ENCODE measurements at regions not wholly inside any gene's neighbourhood (a gene's known extent, or its start where the extent isn't known, plus 50 kb on each side); places are given as distances from the start of the nearest gene placed in this dataset.

DNA sequence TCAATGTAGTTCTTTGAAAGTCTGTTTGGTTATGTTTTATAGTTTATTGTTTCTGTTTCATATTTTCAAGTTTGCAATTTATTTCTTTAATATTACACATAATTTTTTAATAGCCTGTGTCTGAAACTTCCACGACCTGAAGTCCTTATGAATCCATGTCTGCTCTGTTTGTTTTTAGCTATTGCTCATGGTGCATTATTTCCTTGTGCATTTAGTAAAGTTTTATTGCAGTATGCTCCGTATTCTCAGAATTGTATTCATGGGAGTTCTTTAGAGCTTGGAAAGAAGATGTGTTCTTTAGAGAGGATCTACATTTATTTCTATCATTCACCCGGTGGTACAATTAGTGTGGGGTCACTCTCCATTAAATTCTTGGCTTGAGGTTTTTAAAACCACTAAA lies 133.2 kb upstream of the NFIB start:
- TF ChIP-seq CTCF (IDR thresholded peaks at IDR 0.05; ENCODE audit: low read depth, low read length) = no peak
- Histone ChIP-seq H3K27me3 (ENCODE audit: control insufficient read depth, insufficient read depth, low read length) (peaks cover 4% of the 10 kb centered on the region), H3K4me3 (ENCODE audit: low read depth, low read length) (no peak overlapping the region), H3K9me3 (ENCODE audit: control insufficient read depth, insufficient read depth, low read length) (no peaks in the 10 kb centered on the region), H3K27ac (ENCODE audit: low read depth, low read length) (no peak overlapping the region)
- no peak for DNase-seq (ENCODE audit: low read depth, low spot score)
- POLR2A ChIA-PET = no interaction called here
- CTCF ChIA-PET = interaction anchor here (1.1 kb wide), 1 partner anchor 13 kb away, joined by 3 read pairs; no protein-coding TSS in a partner anchor

- Histone ChIP-seq H3K4me3 (ENCODE audit: low read depth, low read length) (no peak overlapping the region), H3K9me3 (ENCODE audit: control insufficient read depth, insufficient read depth, low read length) (no peaks in the 10 kb centered on the region), H3K27me3 (ENCODE audit: control insufficient read depth, insufficient read depth, low read length) (peaks cover 8% of the 10 kb centered on the region), H3K27ac (ENCODE audit: low read depth, low read length) (no peak overlapping the region)
- DNase-seq (ENCODE audit: low read depth, low spot score) = no peak
- ChIA-PET POLR2A (interaction anchor here (0.6 kb wide), 1 partner anchor 1150 kb away, joined by 6 read pairs; no protein-coding TSS in a partner anchor), CTCF (no interaction called here)
- no peak for TF ChIP-seq CTCF (IDR thresholded peaks at IDR 0.05; ENCODE audit: low read depth, low read length)
These were observed 132.0 kb upstream of the NFIB start for GRCh38 chr9:14445946-14446345.

- H3K4me3 ChIP-seq (ENCODE audit: low read depth, low read length) = no peak overlapping the region
- DNase-seq (ENCODE audit: low read depth, low spot score) = no peak
- CTCF ChIA-PET = interaction anchor here (1.1 to 2.2 kb wide), 4 partner anchors 26 to 326 kb away, joined by 3 to 10 read pairs (median 5); no protein-coding TSS in a partner anchor
- no peaks in the 10 kb centered on the region for H3K9me3 ChIP-seq (ENCODE audit: control insufficient read depth, insufficient read depth, low read length)
- no peak overlapping the region for H3K27ac ChIP-seq (ENCODE audit: low read depth, low read length)
- POLR2A ChIA-PET = no interaction called here
- no peak for TF ChIP-seq CTCF (IDR thresholded peaks at IDR 0.05; ENCODE audit: low read depth, low read length)
- peaks cover 21% of the 10 kb centered on the region for H3K27me3 ChIP-seq (ENCODE audit: control insufficient read depth, insufficient read depth, low read length)
These were observed 129.0 kb upstream of the NFIB start for GRCh38 chr9:14442956-14443355.

DNA sequence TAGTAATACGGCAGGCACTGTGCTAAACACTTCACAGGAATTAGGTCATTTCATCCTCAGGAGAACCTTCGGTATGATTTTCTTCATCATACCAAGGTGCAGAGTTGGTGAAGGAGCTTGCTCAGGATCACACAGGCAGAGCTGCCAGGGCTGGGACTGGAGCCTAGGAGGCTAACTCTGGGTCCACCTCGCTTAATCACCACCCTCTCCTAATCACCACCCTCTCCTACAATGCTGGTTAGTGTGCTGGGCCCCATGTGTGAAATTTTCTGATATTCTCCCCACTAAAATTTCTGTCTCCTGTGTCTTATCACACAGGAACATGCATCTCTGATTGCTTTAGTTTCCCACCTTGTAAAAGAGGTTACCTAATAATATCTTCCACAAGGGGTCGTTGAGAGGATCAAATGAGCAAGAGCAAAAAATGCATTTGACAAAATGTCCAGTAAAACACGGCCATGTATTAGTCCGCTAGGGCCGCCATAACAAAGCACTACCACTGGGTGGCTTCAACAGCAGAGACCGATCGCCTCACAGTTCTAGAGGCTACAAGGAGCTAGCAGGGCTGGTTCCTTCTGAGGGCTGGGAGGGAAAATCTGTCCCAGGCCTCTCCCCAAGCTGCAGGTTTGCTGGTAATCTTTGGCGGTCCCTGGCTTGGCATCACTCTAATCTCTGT lies 128.2 kb upstream of the NFIB start:
- H3K9me3 ChIP-seq (ENCODE audit: control insufficient read depth, insufficient read depth, low read length) = no peaks in the 10 kb centered on the region; the same call in 1 of the 2 replicates
- POLR2A ChIA-PET = no interaction called here
- no peak for DNase-seq (ENCODE audit: low read depth, low spot score)
- TF ChIP-seq CTCF (IDR thresholded peaks at IDR 0.05; ENCODE audit: low read depth, low read length) = peak; percentile 33; the same call in 1 of the 2 replicates
- H3K4me3 ChIP-seq (ENCODE audit: low read depth, low read length) = no peak overlapping the region
- CTCF ChIA-PET = interaction anchor here (1.1 to 2.2 kb wide), 4 partner anchors 25 to 326 kb away, joined by 3 to 10 read pairs (median 5); no protein-coding TSS in a partner anchor
- no peak overlapping the region for H3K27ac ChIP-seq (ENCODE audit: low read depth, low read length)
- peaks cover 21% of the 10 kb centered on the region for H3K27me3 ChIP-seq (ENCODE audit: control insufficient read depth, insufficient read depth, low read length)

DNA sequence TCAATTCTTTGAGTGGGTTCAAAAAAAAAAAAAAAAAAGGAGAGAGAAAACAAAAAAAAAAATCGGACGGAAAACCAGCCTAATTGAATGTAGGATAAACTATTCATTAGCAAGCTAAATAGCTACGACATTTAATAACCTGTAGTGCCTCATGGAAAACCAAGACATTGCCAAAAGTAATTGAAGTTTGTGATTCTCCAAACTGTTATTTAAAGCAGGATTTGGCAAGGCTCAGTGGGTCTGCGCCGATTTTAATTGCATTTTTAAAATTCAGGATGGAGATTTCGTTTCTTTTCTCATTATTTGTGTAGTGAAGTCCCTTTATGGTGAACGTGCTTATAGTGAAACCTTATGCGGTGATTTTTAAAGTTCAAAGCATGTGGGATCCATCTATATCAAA lies 127.2 kb upstream of the NFIB start:
- H3K4me3 ChIP-seq (ENCODE audit: low read depth, low read length) = no peak overlapping the region
- TF ChIP-seq CTCF (IDR thresholded peaks at IDR 0.05; ENCODE audit: low read depth, low read length) = no peak
- DNase-seq (ENCODE audit: low read depth, low spot score) = no peak
- CTCF ChIA-PET = interaction anchor here (0.6 to 2.2 kb wide), 2 partner anchors 11 to 220 kb away, joined by 3 to 10 read pairs; no protein-coding TSS in a partner anchor
- H3K9me3 ChIP-seq (ENCODE audit: control insufficient read depth, insufficient read depth, low read length) = no peaks in the 10 kb centered on the region; the same call in 1 of the 2 replicates
- H3K27ac ChIP-seq (ENCODE audit: low read depth, low read length) = no peak overlapping the region
- H3K27me3 ChIP-seq (ENCODE audit: control insufficient read depth, insufficient read depth, low read length) = peaks cover 23% of the 10 kb centered on the region
- POLR2A ChIA-PET = no interaction called here
